Keratinocyte (primary cell): ENCODE measurements at regions not wholly inside any gene's neighbourhood (a gene's known extent, or its start where the extent isn't known, plus 50 kb on each side); places are given as distances from the start of the nearest gene placed in this dataset.

Source experiments
- CTCF ChIP-seq, 3 experiments: IDR thresholded peaks in 1 of 3; conservative IDR thresholded peaks in 1 of 3; optimal IDR thresholded peaks in 1 of 3; 2 replicates in 2 of 3; 3 replicates in 1 of 3; pipeline versions ENCODE3 to v1.5.1; 2011; ENCODE audit warnings: low read length in 3 of 3, mild to moderate bottlenecking in 3 of 3, moderate library complexity in 2 of 3, control low read depth in 1 of 3, inconsistent platforms in 1 of 3; ENCODE audit not compliant: insufficient read depth in 2 of 3; ENCODE audit errors: extremely low read depth in 1 of 3
- EZH2 ChIP-seq: IDR thresholded peaks from one replicate; pipeline ENCODE4 v1.6.1; 2012; ENCODE audit warnings: inconsistent platforms, mild to moderate bottlenecking, low read length, moderate library complexity

- TF ChIP-seq CTCF (optimal IDR thresholded peaks at IDR 0.05 in 1 of 3, IDR thresholded peaks at IDR 0.05 in 1 of 3, conservative IDR thresholded peaks at IDR 0.05 in 1 of 3; ENCODE audit: extremely low read depth in 1 of 3, insufficient read depth in 2 of 3, low read length in 3 of 3) (peak; percentile 37 to 59 (median 58)), EZH2 (no peak)
Observed at GRCh38 chrX:117743469-117744251, 372.9 kb downstream of the KLHL13 start.
